Erythroblast (primary cell): ENCODE measurements at regions not wholly inside any gene's neighbourhood (a gene's known extent, or its start where the extent isn't known, plus 50 kb on each side); places are given as distances from the start of the nearest gene placed in this dataset.

Experiments
- GATA1 ChIP-seq: IDR thresholded peaks from 2 replicates; pipeline ENCODE4 v1.6.1; 2011; ENCODE audit warnings: low read depth, mild to moderate bottlenecking, control low read depth, low read length, moderate library complexity
- POLR2A ChIP-seq: IDR thresholded peaks from 2 replicates; pipeline ENCODE4 v1.6.1; 2011; ENCODE audit warnings: mild to moderate bottlenecking, low read length

- no peak for TF ChIP-seq POLR2A
- TF ChIP-seq GATA1: no peak
Measured at GRCh38 chr6:93889713-93890112, 470.4 kb upstream of the EPHA7 start.
